Glomerular endothelial cell (primary cell): ENCODE measurements at regions not wholly inside any gene's neighbourhood (a gene's known extent, or its start where the extent isn't known, plus 50 kb on each side); places are given as distances from the start of the nearest gene placed in this dataset.

Experiments used
- DNase-seq: peaks from one replicate; pipeline ENCODE4 v3.0.0-alpha.2; 2011; ENCODE audit warnings: low read depth, low spot score; ENCODE audit errors: extremely low read depth

GRCh38 chr4:100811046-100811445 lies 293.2 kb upstream of the EMCN start:
- DNase-seq, result no peak

DNA sequence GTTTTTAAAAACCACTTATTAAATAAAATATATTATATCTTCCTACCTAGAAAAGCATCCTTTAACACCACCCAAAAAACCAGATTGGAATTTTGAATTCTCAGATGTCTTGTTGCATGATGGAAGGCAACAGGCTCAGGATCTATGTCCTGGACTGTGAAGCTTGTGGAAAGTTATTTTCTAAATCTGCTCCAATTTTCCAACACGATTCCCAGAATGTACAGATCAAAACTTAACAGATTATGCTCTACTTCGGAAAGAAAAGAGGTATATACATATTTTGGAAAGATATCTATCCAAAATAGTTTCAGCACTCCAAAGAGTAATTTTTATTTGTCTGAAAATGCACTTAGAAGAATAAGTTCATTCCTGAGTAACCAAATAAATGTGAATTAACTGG lies 291.7 kb upstream of the EMCN start:
- DNase-seq, result no peak

- DNase-seq, result no peak
These were observed 289.2 kb upstream of the EMCN start for GRCh38 chr4:100806988-100807387.

DNA sequence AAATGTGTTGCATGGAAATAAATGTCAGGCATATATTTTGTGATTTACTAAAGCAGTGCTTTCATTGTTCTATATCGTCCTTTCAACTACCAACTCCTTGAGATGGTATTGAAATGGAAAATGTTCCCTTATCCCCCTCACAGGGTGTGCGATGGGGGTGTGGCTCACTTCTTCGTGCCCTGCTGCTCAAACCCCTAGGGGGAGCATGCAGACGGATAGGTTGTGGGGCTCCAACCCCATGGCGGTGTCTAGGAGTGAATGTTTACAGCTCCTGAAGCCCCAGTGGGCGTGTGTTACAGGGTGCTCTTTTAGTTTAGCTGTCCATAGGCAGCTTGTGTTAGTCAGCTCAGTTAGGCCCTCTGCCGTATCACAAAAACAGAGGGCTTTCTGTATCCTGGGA lies 287.7 kb upstream of the EMCN start:
- DNase-seq, result no peak

DNA sequence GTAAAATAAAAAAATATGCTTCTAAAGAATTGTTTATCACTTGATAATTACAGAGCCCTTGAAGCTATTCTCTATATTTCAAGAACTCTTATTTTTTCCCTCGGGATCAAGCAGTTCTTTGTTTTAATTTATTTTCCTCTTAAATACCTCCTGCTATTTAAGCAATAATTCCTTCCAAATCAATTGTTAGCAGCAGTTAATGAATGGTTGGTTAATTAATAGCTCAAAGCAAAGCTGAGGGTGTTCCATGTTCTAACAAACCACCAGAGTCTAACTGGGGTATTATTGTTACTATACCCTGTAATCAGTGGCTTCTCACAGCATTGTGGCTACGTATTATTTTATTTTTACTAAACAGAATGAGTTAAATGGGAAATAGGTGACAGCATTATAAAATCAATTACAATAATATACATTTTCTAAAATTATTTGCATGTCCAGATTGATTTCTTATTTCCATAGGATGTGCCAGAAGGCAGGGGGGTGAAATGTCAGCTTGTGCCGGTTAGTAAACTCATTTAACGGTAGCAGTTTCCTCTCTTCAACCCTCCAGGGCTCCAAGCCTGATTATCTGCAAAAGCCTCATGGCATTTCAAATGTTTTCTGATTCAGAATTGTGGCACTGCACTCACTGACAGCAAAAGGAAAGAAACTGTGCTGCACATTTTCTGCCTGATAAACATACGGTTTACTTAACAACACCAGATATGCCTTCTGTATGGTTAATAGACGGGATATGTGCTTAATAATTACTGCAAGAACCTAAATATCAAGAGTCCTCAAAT lies 286.9 kb upstream of the EMCN start:
- no peak for DNase-seq

DNA sequence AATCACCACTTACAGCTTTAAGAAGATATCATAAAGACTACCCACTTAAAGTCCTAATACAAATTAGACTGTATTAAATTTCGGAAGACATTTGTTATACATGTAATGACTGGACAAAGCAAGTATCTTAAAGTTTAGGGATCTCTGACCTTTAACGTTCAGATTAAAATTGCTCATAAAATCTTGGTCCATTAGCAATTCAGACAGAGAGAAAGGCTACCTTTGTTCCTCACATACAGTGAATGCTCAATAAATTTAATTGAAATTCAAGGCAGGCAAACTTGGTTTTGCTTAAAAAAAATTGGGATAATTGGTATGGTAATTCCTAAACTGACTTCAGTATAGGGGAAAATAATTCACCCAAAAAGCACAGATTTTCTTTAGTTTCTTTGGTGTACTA lies 285.9 kb upstream of the EMCN start:
- no peak for DNase-seq

DNA sequence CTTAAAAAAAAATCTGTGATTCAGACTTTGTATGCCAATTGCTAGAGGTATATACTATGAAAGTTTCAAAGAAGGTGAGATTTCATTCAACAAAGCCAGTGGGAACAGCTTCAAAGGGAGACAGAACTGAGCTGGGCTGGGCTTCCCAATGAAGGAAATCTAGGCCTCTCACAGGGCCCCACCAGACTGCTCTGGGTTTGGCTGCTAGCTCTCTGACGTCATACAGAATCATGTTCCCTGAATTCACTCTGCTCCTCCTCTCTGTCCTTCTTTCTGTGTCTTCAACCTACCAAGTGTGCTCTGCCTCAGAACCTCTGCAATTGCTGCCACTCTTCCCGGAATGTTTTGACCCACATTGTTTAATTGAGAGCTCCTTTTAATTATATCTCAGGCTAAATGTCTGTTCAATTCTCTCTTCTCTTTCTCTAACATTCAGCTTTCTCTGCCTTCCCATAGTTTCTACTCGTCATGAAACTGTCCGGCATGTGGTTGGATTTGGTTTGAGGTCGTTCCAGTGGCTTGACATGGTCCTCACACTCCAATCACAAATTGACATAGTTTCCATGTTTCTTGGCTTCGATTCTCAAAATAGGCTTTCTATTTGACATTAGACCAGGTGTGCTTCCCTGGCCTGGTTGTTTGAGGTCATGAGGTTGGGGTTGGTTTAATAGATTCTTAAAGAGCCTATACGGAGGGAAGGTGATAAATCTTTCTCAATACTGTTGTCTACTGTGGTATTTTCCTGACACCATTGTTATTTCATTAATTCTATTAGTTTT lies 282.1 kb upstream of the EMCN start:
- no peak for DNase-seq

GRCh38 chr4:100797791-100798190 lies 280.0 kb upstream of the EMCN start:
- DNase-seq, result no peak

- no peak for DNase-seq
These were observed 279.5 kb upstream of the EMCN start for GRCh38 chr4:100797356-100797755.

DNA sequence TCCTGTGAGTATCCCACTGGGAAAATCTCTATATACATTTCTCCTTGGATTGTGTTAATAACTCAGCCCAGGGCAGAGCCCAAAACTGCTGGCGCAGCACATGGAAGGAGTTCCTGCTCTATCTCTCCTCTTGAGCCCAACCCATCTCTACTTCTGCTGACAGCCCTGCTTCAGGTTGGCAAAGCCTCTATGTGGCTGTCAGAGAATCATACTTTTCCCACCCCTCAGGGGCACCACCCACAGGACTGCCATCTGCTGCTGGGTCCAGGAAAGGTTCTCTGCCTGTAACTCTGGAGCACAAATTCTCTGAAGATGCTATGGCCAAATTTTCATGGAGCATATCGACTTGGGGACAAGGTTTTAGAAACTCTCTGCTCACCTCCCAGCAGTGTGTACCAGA lies 278.5 kb upstream of the EMCN start:
- no peak for DNase-seq

DNA sequence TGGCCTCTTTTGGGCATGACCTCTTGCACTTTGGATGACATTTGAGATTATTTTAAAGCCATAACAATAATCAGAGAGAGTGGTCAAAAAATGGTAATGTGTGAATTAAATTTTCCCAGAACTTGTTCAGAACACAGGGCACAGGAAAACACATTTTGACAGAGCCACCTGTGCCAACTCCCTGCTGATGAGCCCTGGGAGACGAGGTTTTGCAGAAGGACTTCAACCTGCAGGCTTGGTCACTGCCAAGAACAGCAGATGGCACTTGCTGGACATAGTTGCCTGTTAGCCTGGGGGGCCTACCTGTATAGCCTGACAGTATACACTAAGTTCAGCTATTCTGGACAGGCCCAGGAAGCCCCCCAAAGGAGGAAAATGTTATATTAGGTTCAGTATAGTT lies 277.8 kb upstream of the EMCN start:
- no peak for DNase-seq

DNA sequence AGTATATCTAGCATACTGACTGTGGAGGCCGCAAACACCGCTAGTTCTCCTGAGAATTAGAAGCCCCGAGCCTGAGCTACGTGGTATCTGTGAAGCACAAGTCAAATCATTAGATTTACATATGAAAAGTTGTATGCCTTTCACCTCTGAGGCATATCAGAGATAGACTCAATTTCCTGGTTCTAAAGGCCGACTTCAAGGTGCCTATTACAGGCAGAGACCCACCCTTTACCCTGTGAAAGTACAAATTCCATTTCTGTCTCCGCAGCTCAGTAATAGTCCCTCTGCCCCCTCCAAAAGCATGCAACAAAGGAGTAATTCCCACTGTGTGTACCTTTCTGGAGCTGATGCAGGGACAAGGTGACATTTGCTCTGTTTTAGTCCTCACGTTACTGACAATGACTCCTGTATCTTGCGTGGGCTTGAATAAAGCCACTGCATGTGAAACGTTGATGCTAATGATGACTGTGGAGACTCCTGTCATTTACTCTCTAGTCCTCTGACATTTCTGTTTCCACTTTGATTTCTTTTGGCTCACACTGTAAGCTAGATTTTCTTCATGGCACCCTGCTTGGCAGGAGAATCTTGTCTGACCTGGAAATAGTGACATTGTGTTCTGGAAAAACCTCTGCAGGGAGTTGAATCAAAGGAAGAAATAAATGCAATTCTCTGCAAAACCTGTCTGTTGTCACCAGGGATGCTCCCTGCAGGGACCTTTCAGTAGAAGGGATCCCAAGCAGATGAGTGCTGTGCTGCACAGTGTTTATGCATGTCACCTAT lies 273.2 kb upstream of the EMCN start:
- no peak for DNase-seq

DNA sequence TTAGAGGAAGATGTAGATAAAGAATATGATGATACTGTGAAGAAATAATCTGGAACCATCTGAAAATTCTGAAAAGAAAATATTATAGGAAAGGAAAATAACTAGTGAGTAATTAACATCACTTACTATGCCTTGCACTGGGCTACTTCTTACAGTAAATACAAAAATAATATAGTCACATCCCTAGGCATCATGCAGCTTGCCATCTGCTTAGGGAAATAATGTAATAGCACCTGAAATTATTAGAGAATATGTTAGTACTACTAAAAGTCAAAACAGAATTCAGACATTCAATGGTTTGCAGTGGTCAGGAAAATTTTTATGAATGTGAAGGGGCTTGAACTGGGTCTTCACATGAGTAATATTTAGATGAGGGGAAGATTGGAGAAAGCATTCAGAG lies 272.2 kb upstream of the EMCN start:
- no peak for DNase-seq

- DNase-seq, result peak; percentile 20
These were observed 268.7 kb upstream of the EMCN start for GRCh38 chr4:100786481-100786880.

GRCh38 chr4:100782356-100782755 lies 264.5 kb upstream of the EMCN start:
- DNase-seq, result no peak

DNA sequence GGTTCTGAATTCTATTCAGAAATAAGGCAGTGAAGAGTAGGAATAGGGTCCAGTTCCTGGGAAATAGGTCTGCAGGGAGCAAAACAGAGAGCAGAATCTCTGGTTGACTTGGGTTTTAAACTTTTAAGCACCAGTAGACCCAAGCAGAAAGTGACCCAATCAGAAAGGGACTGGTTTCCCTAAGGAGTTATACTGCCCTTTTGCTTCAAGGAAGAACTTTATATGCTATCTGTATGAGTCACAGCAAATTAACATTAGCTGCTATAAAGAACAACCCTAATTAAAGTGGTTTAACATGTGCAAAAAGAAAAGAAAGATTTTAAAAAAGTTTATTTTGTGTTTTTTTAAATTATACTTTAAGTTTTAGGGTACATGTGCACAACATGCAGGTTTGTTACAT lies 263.6 kb upstream of the EMCN start:
- DNase-seq, result no peak

DNA sequence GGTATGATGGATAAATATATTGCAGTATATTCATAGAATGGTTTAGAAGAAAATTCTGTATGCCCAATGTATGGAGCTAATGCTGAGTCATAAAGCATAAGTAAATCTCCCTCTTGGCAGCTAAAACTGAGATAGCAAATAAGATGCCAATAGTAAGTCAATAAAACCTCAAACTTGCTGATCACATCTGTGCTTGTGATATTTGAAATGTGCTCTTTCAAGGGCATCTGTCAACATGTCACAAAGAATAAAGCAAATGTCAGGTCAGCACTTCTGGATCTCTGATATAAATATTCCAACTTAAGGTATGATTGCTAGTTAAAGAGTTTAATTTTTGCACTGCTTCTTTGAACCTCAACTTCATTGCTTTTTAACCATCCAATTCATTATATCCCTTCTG lies 262.3 kb upstream of the EMCN start:
- DNase-seq, result no peak

DNA sequence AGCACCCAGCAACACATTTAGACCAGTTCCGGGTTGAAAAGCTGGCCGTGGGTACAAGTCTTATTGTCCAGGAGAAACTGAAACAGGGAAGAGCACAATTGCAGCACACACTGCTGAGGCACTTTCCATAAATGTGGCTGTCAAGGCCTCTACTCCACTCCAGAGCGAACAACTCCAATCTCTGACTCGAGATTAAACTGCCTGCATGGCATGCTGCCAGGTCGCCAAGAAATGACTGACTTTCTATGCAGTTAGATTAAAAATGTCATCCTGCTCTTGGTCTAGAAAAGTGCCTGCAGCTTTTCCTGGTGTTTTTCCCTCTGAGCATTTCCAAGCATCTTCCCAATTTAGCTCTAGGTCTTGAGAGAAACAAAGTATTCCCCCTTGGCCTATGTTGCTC lies 260.6 kb upstream of the EMCN start:
- DNase-seq, result no peak

DNA sequence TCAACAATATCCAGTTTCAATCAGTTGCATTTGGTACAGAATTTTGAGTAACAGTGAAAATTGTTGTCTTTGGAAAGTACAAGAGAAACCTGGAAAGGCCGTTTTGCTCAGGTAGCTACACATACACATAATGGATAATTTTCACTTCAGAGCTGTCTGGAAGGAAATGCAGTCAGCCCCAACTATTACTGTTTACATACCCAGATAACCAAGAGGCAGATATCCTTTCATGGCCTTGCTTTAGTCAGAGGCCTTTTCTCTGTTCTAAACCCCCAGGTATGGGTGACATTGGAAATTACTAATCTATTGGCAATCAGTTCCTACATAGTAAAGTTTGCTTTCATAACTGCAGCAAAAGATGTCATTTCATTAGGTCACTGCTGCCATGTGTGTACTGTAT lies 244.9 kb upstream of the EMCN start:
- no peak for DNase-seq

GRCh38 chr4:100754751-100755150 lies 236.9 kb upstream of the EMCN start:
- DNase-seq, result no peak

DNA sequence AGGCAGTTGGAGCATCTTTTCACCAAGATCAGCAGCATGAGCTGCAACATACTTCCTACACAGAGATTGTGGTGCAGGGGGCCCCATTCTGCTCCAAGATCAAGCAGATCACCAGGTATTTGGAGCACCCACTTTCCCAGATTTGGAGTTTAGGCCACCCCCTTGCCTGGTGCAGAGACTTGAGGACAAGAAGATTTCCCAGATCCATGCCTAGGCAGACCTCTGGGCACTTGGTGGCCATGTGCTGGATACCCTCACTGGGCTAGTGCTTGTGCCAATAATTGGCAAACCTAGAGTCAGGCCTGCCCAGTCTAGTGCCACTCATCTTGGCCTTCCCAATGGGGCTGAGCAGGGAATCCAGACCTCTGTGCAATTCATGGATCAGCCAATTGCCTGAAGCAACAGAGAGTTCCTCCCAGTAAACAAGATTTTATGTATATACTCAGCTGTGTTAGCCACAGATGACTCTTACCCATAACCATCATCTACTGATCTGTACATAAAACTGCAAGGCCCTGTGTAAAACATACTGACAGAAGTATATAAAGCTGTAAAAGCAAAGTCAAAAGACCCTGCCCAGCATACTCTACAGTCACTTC lies 228.4 kb upstream of the EMCN start:
- DNase-seq, result no peak
